Activated CD8-positive, alpha-beta memory T cell treated with anti-CD3 and anti-CD28 coated beads for 4 hours (primary cell): ENCODE measurements at regions not wholly inside any gene's neighbourhood (a gene's known extent, or its start where the extent isn't known, plus 50 kb on each side); places are given as distances from the start of the nearest gene placed in this dataset.

Experiments
- DNase-seq, 2 donors: peaks; one replicate each; pipeline ENCODE4 v3.0.0-alpha.2; 2020; ENCODE audit warnings: low read depth in 2 of 2

DNA sequence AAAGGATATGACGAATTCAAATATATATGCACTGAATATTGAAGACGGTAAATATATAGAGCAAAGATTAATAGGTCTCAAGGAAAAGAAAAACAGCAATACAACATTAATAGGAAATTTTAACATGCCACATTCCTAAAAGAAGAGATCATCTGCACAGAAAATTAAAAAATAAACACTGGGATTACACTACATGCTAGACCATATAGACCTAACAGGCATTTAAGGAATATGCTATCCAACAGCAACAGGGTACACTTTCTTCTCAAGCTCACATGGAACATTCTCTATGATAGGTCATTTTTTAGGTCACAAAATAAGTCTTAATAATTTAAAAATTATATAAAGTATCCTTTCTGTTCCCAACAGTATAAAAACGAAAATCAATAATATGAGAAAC, 1038.3 kb downstream of the KCNT2 start:
- no peak for DNase-seq

DNA sequence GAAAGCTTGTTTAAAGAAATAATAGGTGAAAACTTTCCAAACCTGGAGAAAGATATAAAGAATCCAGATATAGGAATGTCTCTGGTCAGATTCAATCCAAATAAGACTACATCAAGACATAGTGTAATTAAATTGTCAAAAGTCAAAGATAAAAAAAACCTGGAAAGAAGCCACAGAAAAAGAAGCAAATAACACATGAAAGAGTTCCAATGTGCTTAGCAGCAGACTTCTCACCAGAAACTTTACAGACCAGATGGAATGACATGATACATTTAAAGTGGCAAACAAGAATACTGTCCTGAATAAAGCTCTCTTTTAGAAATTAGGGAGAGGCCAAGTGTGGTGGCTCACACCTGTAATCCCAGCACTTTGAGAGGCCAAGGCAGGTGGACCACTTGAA, 1039.9 kb downstream of the KCNT2 start:
- DNase-seq, result no peak

DNA sequence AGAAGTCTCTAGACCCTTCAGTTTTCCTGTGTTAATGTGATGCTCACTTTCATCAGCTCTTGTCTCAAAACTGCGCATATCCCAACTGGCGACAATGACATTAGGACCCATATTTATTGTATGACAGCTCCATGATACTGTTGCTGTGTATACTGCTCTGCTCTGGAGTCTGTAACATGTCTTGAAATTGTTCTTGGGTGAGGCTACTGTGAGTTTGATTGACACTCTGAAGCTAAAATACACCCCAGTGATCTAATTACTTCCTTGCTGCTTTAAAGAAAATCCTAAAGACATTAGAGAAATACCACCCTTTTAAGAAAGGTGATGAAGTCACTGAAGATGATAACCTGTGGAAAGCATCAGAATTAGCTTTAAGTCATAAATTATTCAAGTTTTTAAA, 1046.2 kb downstream of the KCNT2 start:
- no peak for DNase-seq

GRCh38 chr1:195550071-195550862, 1058.0 kb downstream of the KCNT2 start:
- no peak for DNase-seq

DNA sequence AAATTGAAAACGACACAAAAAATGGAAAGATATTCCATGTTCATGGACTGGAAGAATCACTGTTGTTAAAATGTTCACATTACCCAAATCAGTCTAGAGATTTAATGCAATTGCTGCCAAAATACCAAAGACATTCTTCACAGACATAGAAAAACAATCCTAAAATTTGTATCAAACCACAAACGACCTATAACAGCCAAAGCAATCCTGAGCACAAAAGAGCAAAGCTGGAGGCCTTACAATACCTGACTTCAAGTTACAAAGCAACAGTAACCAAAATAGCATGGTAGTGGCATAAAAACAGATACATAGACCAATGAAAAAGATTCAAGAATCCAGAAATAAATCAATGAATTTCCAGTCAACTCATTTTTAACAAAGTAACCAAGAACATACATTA, 1077.3 kb downstream of the KCNT2 start:
- no peak for DNase-seq

DNA sequence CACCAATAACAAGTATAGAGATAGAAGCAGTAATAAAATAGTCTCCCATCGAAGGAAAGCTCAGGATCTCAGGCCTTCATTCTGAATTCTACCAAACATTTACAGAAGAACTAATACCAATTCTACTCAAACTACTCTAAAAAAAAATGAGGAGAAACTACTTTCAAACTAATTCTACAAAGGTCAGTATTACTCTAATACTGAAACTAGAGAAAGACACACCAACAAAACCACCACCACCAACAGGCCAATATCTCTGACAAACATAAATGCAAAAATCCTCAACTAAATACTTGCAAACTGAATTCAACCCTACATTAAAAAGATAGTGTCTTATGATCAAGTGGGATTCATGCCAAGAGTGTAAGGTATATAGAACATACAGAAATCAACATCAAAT, 1078.4 kb downstream of the KCNT2 start:
- no peak for DNase-seq

DNA sequence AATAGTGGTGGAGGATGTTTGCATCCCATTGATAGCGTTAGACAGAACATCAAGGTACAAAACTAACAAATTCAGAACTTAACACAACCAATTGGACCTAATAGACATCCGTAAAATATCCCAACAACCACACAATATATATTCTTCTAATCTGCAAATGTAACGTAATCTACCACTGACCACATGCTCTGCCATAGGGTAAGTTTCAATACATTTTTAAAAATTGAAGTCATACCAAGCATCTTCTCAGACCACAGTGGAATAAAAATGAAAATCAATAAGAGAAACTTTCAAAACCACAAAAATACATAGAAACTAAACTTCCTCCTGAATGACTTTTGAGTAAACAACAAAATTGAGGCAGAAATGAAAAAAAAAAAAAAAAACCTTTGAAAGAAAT, 1087.5 kb downstream of the KCNT2 start:
- DNase-seq, result no peak

GRCh38 chr1:195516036-195516435, 1092.2 kb downstream of the KCNT2 start:
- DNase-seq, result no peak

DNA sequence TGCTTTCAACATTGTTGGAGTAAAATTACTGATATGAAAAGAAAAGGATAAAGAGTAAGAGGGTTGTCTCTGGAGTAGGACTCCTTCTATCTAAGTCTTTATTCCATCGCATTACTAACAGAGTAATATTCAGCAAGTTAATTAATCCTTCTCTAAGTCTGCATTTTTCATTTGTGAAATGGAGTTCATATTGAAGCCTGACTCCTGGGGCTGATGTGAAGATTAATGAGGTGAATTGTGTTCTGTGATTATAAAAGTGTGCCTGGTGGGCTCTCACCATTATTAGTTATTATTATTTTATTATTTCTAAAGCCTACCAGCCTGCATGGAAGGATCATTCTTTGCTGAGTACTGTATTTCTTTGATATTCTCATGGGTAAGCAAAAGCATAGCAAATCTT, 1096.7 kb downstream of the KCNT2 start:
- no peak for DNase-seq

DNA sequence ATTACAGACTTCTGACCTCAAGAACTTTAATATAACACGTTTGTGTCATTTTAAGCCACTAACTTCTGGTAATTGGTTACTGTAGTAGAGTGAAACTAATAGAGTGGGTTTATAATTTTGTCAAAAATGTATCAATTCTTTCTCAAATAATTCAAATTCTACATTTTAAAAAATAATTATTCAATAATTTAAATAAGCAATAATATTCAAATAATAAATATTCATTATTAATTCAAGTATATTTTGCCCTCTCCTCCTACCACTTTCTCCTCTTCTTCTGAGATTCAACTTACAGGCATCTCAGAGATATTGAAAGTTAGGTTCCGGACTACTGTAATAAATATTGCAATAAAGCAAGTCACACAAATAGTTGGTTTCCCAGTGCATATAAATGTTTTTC, 1107.1 kb downstream of the KCNT2 start:
- no peak for DNase-seq

DNA sequence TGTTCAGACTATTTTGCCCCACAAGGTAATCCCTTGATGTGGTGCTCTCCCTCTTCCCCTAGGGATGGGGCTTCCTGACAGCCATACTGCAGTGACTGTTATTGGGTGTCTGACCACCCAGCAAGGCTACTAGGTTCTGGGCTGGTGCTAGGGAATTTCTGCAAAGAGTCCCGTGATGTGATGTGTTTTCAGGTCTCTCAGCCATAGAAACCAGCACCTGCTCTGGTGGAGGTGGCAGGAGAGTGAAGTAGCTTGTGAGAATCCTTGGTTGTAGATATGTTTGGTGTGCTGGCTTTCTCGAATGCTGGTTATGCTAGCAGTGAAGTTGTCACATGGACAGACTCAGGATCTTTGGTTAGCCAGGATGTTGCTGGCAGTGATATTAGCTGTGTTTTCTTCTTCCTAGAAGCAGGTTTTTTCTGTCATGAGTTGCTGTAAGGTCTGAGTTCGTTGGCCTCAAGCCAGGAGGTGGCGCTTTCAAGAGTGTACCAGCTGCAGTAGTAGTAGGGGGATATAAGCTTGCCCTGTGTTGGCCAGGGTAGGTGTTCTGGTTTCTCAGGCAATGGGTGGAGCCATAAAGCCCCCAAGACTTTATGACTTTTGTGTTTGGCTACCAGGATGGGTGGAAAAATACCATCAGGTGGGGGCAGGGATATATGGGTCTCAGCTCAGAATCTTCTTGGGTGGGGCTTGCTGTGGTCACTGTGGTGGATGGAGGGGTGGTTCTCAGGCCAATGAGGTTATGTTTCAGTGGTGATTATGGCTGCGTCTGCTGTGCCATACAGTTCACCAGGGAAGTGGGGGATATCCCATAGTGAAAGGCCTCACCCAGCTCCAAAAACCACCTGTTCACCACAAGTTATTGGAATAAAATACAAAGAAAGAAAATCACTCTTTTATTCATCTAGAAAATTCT, 1112.3 kb downstream of the KCNT2 start:
- DNase-seq, result no peak

DNA sequence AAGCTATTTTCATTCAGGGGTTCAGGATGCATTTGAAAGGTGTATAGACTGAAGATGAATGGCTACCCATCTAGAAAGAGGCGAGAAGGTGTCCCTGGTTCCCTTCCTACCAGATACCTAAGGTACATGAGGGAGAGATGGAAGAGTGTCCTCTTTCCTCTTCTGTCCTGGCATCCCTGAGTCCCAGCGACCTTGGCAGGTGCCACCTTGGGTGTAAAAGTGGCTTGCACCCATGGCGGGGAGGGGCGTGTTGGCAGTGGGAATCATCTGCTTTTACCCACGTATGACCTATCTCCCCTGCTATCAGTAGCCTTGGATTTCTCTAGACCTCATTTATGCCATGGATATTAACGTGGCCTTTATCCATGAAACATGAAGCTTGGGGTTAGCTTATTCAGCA, 1126.1 kb downstream of the KCNT2 start:
- DNase-seq, result no peak

- no peak for DNase-seq
Measured at GRCh38 chr1:195481293-195481692, 1126.9 kb downstream of the KCNT2 start.

- no peak for DNase-seq
Measured at GRCh38 chr1:195475568-195475967, 1132.7 kb downstream of the KCNT2 start.

- DNase-seq, result no peak
Measured at GRCh38 chr1:195472291-195472690, 1135.9 kb downstream of the KCNT2 start.

- DNase-seq, result no peak
Measured at GRCh38 chr1:195466639-195467038, 1141.6 kb downstream of the KCNT2 start.

DNA sequence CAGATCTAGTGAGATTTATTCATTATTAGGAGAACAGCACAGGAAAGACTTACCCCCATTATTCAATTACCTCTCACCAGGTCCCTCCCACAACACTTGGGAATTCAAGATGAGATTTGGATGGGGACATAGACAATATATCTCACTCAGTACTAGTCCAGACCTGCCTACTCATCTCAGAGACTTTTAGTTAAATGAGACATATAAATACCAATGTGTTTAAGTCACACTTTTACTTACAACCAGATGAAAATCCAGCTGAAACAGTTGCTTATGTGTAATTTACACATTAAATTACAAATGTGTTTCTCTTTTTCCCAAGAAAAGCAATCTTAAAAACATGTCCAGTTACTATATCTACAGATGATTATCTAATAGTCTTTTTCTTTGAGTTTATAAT, 1145.6 kb downstream of the KCNT2 start:
- no peak for DNase-seq

- DNase-seq, result no peak
Measured at GRCh38 chr1:195462152-195462551, 1146.1 kb downstream of the KCNT2 start.

- DNase-seq, result no peak
Measured at GRCh38 chr1:195458365-195458764, 1149.9 kb downstream of the KCNT2 start.

- DNase-seq, result no peak
Measured at GRCh38 chr1:195450794-195451193, 1157.4 kb downstream of the KCNT2 start.

- DNase-seq, result no peak
Measured at GRCh38 chr1:195439661-195440060, 1168.6 kb downstream of the KCNT2 start.

GRCh38 chr1:195434566-195435203, 1173.6 kb downstream of the KCNT2 start:
- no peak for DNase-seq

DNA sequence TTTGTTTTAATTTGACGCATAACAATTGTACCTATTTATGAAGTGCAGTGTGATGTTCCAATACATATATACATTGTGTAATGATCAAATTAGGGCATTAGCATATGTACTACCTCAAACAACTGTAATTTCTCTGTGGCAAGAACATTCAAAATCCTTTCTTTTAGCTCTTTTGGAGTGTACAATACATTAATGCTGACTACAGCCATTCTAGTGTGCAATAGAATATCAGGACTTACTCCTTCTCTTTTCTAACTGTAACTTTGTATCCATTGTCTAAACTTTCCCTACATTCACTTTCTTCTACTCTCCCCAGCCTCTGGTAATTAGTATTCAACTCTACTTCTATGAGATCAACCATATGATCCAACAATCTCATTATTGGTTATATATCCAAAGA, 1177.4 kb downstream of the KCNT2 start:
- no peak for DNase-seq
